IMR-90 (cell line): ENCODE measurements at regions not wholly inside any gene's neighbourhood (a gene's known extent, or its start where the extent isn't known, plus 50 kb on each side); places are given as distances from the start of the nearest gene placed in this dataset.

Experiments used
- ATAC-seq: fragments of 200-7000 bp; cut with Tn5 transposase; 2 replicates; pipeline ENCODE4 v1.9.1; 2020; ENCODE audit warnings: low read depth, mild to moderate bottlenecking, moderate library complexity
- BruUV-seq: library from RNA; stranded (reverse); fragments of 400-500 nt; replicated peaks from 2 replicates; lab custom pipeline; 2021; lab: Mats Ljungman, UMichigan
- CTCF ChIA-PET: fragments of 300-600 bp; formaldehyde crosslinking; extraction: SDS; loops from one replicate; lab custom pipeline; 2021; ENCODE audit warnings: antibody characterized with exemption; lab: Yijun Ruan, JAX
- POLR2A ChIA-PET: fragments of 300-600 bp; sonication (Branson Sonifier 250); formaldehyde crosslinking; loops from one replicate; lab custom pipeline; 2022; ENCODE audit warnings: antibody characterized with exemption; ENCODE audit not compliant: unreplicated experiment; lab: Charles Lee
- DNase-seq: peaks from one replicate; pipeline ENCODE4 v3.0.0; 2013
- H2AFZ ChIP-seq: replicated peaks from 2 replicates; pipeline ENCODE3; 2013; ENCODE audit warnings: low read length, mild to moderate bottlenecking; ENCODE audit not compliant: poor library complexity
- H2AK5ac ChIP-seq: 2 replicates; pipeline ENCODE4 v1.6.1; 2013; ENCODE audit warnings: low read depth, low read length, inconsistent platforms
- H2AK9ac ChIP-seq: replicated peaks from 2 replicates; pipeline ENCODE3; 2013; ENCODE audit warnings: mild to moderate bottlenecking, low read depth, low read length, moderate library complexity; ENCODE audit not compliant: poor library complexity
- H2BK120ac ChIP-seq: 2 replicates; pipeline ENCODE4 v1.6.1; 2013; ENCODE audit warnings: low read depth, low read length, inconsistent platforms
- H2BK15ac ChIP-seq: 3 replicates; pipeline ENCODE4 v1.6.1; 2013; ENCODE audit warnings: low read depth, low read length, inconsistent platforms
- H2BK20ac ChIP-seq: 2 replicates; pipeline ENCODE4 v1.6.1; 2013; ENCODE audit warnings: low read depth, mild to moderate bottlenecking, inconsistent platforms, low read length, moderate library complexity
- H2BK5ac ChIP-seq: 2 replicates; pipeline ENCODE4 v1.6.1; 2013; ENCODE audit warnings: mild to moderate bottlenecking, low read depth, low read length, inconsistent platforms; ENCODE audit not compliant: poor library complexity, severe bottlenecking
- H3K14ac ChIP-seq: replicated peaks from 2 replicates; pipeline ENCODE4 v1.6.1; 2013; ENCODE audit warnings: low read depth, low read length, inconsistent platforms
- H3K18ac ChIP-seq: 2 replicates; pipeline ENCODE4 v1.6.1; 2013; ENCODE audit warnings: low read depth, low read length, control low read depth
- H3K23ac ChIP-seq: 2 replicates; pipeline ENCODE4 v1.6.1; 2013; ENCODE audit warnings: low read depth, low read length, inconsistent platforms
- H3K27ac ChIP-seq: 2 replicates; pipeline ENCODE4 v1.5.1; 2013; ENCODE audit warnings: mild to moderate bottlenecking, control low read depth, low read length; ENCODE audit not compliant: insufficient read depth
- H3K27me3 ChIP-seq: 2 replicates; pipeline ENCODE4 v1.6.1; 2013; ENCODE audit warnings: low read length; ENCODE audit not compliant: control insufficient read depth, insufficient read depth
- H3K36me3 ChIP-seq: 2 replicates; pipeline ENCODE4 v1.6.1; 2013; ENCODE audit warnings: low read length, mixed read lengths; ENCODE audit not compliant: control insufficient read depth, insufficient read depth
- H3K4ac ChIP-seq: 2 replicates; pipeline ENCODE4 v1.6.1; 2013; ENCODE audit warnings: low read depth, low read length, inconsistent platforms
- H3K4me1 ChIP-seq: 2 replicates; pipeline ENCODE4 v1.6.1; 2013; ENCODE audit warnings: low read length, mixed read lengths; ENCODE audit not compliant: control insufficient read depth, insufficient read depth
- H3K4me2 ChIP-seq: 2 replicates; pipeline ENCODE4 v1.6.1; 2013; ENCODE audit warnings: low read depth, mild to moderate bottlenecking, control low read depth, low read length, moderate library complexity
- H3K4me3 ChIP-seq: 2 replicates; pipeline ENCODE4 v1.5.1; 2013; ENCODE audit warnings: low read depth, mild to moderate bottlenecking, control low read depth, low read length, moderate library complexity; ENCODE audit not compliant: insufficient read depth
- H3K56ac ChIP-seq: 2 replicates; pipeline ENCODE4 v1.6.1; 2013; ENCODE audit warnings: low read length, inconsistent platforms; ENCODE audit not compliant: insufficient read depth; ENCODE audit errors: extremely low read depth
- H3K79me1 ChIP-seq, 2 experiments: 2 replicates each; pipeline ENCODE4 v1.6.1; 2013; ENCODE audit warnings: low read length in 2 of 2, inconsistent platforms in 1 of 2, low read depth in 1 of 2
- H3K9ac ChIP-seq: 2 replicates; pipeline ENCODE4 v1.6.1; 2013; ENCODE audit warnings: low read depth, low read length, control low read depth
- H3K9me1 ChIP-seq: 2 replicates; pipeline ENCODE4 v1.6.1; 2013; ENCODE audit warnings: low read length, inconsistent platforms; ENCODE audit not compliant: insufficient read depth
- H3K9me3 ChIP-seq: 2 replicates; pipeline ENCODE4 v1.6.1; 2013; ENCODE audit warnings: low read length; ENCODE audit not compliant: control insufficient read depth, insufficient read depth
- H4K20me1 ChIP-seq: 2 replicates; pipeline ENCODE4 v1.6.1; 2013; ENCODE audit warnings: low read length, inconsistent platforms; ENCODE audit not compliant: insufficient read depth
- H4K5ac ChIP-seq: 2 replicates; pipeline ENCODE4 v1.6.1; 2013; ENCODE audit warnings: mild to moderate bottlenecking, low read depth, low read length, control low read depth
- H4K8ac ChIP-seq, 2 experiments: 2 replicates each; pipeline ENCODE4 v1.6.1; 2013; ENCODE audit warnings: low read depth in 2 of 2, low read length in 2 of 2, control low read depth in 1 of 2, inconsistent platforms in 1 of 2
- H4K91ac ChIP-seq: 2 replicates; pipeline ENCODE4 v1.6.1; 2013; ENCODE audit warnings: low read depth, low read length, inconsistent platforms; ENCODE audit not compliant: insufficient read depth
- BHLHE40 ChIP-seq: fragments of 150-350 bp; IDR thresholded peaks from 2 replicates; pipeline ENCODE4 v1.6.1; 2016; ENCODE audit warnings: mild to moderate bottlenecking, low read depth, low read length
- CEBPB ChIP-seq: IDR thresholded peaks from 2 replicates; pipeline ENCODE4 v1.6.1; 2012; ENCODE audit warnings: low read depth, low read length, improper control_type of control experiment
- CHD1 ChIP-seq: IDR thresholded peaks from 2 replicates; pipeline ENCODE4 v1.6.1; 2012; ENCODE audit warnings: low read depth, low read length, improper control_type of control experiment
- FOS ChIP-seq: fragments of 150-350 bp; IDR thresholded peaks from 2 replicates; pipeline ENCODE4 v1.6.1; 2016; ENCODE audit warnings: low read depth, low read length
- MAFK ChIP-seq: IDR thresholded peaks from 2 replicates; pipeline ENCODE4 v1.6.1; 2012; ENCODE audit warnings: low read depth, low read length, improper control_type of control experiment
- MAZ ChIP-seq: IDR thresholded peaks from 2 replicates; pipeline ENCODE4 v1.6.1; 2012; ENCODE audit warnings: low read depth, mild to moderate bottlenecking, low read length, improper control_type of control experiment, moderate library complexity, borderline replicate concordance
- MXI1 ChIP-seq: IDR thresholded peaks from 2 replicates; pipeline ENCODE4 v1.6.1; 2012; ENCODE audit warnings: low read depth, mild to moderate bottlenecking, low read length, moderate library complexity, borderline replicate concordance
- NFE2L2 ChIP-seq: fragments of 150-350 bp; IDR thresholded peaks from 2 replicates; pipeline ENCODE4 v1.6.1; 2016; ENCODE audit warnings: low read depth, mild to moderate bottlenecking, low read length
- POLR2A ChIP-seq: IDR thresholded peaks from 2 replicates; pipeline ENCODE4 v1.6.1; 2012; ENCODE audit warnings: mild to moderate bottlenecking, low read depth, low read length
- RAD21 ChIP-seq: IDR thresholded peaks from 2 replicates; pipeline ENCODE4 v1.6.1; 2012; ENCODE audit warnings: low read length, improper control_type of control experiment
- RCOR1 ChIP-seq: IDR thresholded peaks from 2 replicates; pipeline ENCODE4 v1.6.1; 2012; ENCODE audit warnings: mild to moderate bottlenecking, low read length, improper control_type of control experiment; ENCODE audit not compliant: insufficient replicate concordance
- RFX5 ChIP-seq: IDR thresholded peaks from 2 replicates; pipeline ENCODE4 v1.8.0; 2012; ENCODE audit warnings: low read depth, mild to moderate bottlenecking, low read length, moderate library complexity
- SMC3 ChIP-seq: fragments of 150-350 bp; IDR thresholded peaks from 2 replicates; pipeline ENCODE4 v1.6.1; 2016; ENCODE audit warnings: low read depth, mild to moderate bottlenecking, antibody characterized with exemption, low read length, moderate library complexity
- WGBS, 2 experiments: methylation state at CpG; one replicate each; pipeline versions ENCODE4 v1.1.5 to v1.1.7; 2013; ENCODE audit warnings: missing lambda C conversion rate in 2 of 2; ENCODE audit not compliant: insufficient read length in 1 of 2; ENCODE audit errors: extremely low coverage in 2 of 2; 5-methylcytosine and 5-hydroxymethylcytosine counted together
- dilution Hi-C: fragments of 300-500 bp; cut with HindIII; formaldehyde crosslinking; loops from one replicate; pipeline ENCODE4 v1.14.3; 2018; ENCODE audit warnings: low sequenced_read_pairs; ENCODE audit not compliant: unreplicated experiment
- in situ Hi-C: fragments of 300-500 bp; cut with MboI; formaldehyde crosslinking; loops from 3 replicates; pipeline ENCODE4 v1.14.3; 2019; ENCODE audit warnings: low sequenced_read_pairs, inconsistent platforms, mixed read lengths
- intact Hi-C: fragments of 100-400 bp; cut with micrococcal nuclease; formaldehyde crosslinking; loops from 2 replicates; pipeline ENCODE4 v1.10.0; 2022
- TF ChIP-seq, protein P1 (sequence below): fragments of 150-350 bp; IDR thresholded peaks from 2 replicates; pipeline ENCODE4 v1.6.1; 2016; ENCODE audit warnings: low read depth, mild to moderate bottlenecking, low read length, moderate library complexity, borderline replicate concordance
- TF ChIP-seq, protein P2 (sequence below): conservative IDR thresholded peaks from 2 replicates; pipeline ENCODE4 v1.5.1; 2012; ENCODE audit warnings: mild to moderate bottlenecking, low read depth, low read length, improper control_type of control experiment
- TF ChIP-seq, protein P3 (sequence below): fragments of 150-350 bp; IDR thresholded peaks from 2 replicates; pipeline ENCODE4 v1.6.1; 2017; ENCODE audit warnings: mild to moderate bottlenecking, antibody characterized with exemption, low read length, low read depth

DNA sequence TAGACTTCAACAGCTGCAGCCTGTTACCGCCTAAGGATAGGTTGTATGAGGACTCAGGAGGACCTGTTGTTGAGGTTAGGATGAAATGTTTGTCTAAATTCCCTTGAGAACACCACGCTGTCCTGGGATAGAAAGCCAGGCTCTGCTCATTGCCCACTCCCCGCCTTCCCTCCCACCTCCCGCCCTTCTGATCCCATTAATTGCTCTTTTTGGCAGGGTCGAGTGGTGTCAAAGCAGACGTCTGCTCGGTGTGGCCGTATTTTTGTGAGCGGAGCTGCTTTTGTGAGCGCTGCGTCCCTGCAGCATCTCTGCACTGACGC lies 62.3 kb downstream of the SPATA31C2 start:
- H3K4me1 ChIP-seq, result no peaks in the 10 kb centered on the region; the same call in 1 of the 2 replicates
- DNase-seq (no peak), ATAC-seq (peak; percentile 7)
- peaks cover 5% of the 10 kb centered on the region for H3K27me3 ChIP-seq
- CTCF ChIA-PET, result interaction anchor here (0.6 to 1.4 kb wide), 4 partner anchors 16 to 361 kb away, joined by 3 to 4 read pairs (median 3); no protein-coding TSS in a partner anchor
- H2BK20ac ChIP-seq, result no peak overlapping the region
- H4K8ac ChIP-seq, result no peak overlapping the region; a peak in 1 of 4 replicates
- H4K91ac ChIP-seq, result no peak overlapping the region
- H3K9ac ChIP-seq, result peak overlapping the region; percentile 44
- peak overlapping the region; percentile 45 for H3K4me3 ChIP-seq
- peaks cover 3% of the 10 kb centered on the region; the same call in 1 of the 2 replicates for H3K9me3 ChIP-seq
- H3K79me1 ChIP-seq, result no peaks in the 10 kb centered on the region
- BruUV-seq, result no TSS peak
- H2BK15ac ChIP-seq, result no peak overlapping the region
- in situ Hi-C loops (no loop called here), dilution Hi-C loops (no loop called here), intact Hi-C loops (loop anchor here (1.0 kb wide), 1 partner anchor 312 kb away; the partner anchor contains the start of gene SPIN1)
- H3K4me2 ChIP-seq, result peak overlapping the region; percentile 63
- H3K36me3 ChIP-seq, result no peaks in the 10 kb centered on the region
- H2BK120ac ChIP-seq, result no peak overlapping the region
- H3K27ac ChIP-seq, result no peak overlapping the region
- H3K56ac ChIP-seq, result no peak overlapping the region
- no peak overlapping the region for H3K4ac ChIP-seq
- 3% methylated on average over 6 of the region's 12 CpGs; no CpG with 5 or more reads in 1 of the 2 experiments for WGBS, 2 experiments
- H2AK5ac ChIP-seq, result no peak overlapping the region
- TF ChIP-seq RCOR1, result no peak
- no peak for TF ChIP-seq RFX5
- no peak for TF ChIP-seq MXI1
- no peak for TF ChIP-seq MAFK
- no peak for TF ChIP-seq NFE2L2
- no peak for TF ChIP-seq CHD1
- TF ChIP-seq CEBPB, result no peak
- TF ChIP-seq POLR2A, result no peak
- no peak for TF ChIP-seq FOS
- TF ChIP-seq, protein P1, sequence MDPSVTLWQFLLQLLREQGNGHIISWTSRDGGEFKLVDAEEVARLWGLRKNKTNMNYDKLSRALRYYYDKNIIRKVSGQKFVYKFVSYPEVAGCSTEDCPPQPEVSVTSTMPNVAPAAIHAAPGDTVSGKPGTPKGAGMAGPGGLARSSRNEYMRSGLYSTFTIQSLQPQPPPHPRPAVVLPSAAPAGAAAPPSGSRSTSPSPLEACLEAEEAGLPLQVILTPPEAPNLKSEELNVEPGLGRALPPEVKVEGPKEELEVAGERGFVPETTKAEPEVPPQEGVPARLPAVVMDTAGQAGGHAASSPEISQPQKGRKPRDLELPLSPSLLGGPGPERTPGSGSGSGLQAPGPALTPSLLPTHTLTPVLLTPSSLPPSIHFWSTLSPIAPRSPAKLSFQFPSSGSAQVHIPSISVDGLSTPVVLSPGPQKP, result no peak
- no peak for TF ChIP-seq MAZ
- no peak for TF ChIP-seq RAD21
- TF ChIP-seq, protein P2, sequence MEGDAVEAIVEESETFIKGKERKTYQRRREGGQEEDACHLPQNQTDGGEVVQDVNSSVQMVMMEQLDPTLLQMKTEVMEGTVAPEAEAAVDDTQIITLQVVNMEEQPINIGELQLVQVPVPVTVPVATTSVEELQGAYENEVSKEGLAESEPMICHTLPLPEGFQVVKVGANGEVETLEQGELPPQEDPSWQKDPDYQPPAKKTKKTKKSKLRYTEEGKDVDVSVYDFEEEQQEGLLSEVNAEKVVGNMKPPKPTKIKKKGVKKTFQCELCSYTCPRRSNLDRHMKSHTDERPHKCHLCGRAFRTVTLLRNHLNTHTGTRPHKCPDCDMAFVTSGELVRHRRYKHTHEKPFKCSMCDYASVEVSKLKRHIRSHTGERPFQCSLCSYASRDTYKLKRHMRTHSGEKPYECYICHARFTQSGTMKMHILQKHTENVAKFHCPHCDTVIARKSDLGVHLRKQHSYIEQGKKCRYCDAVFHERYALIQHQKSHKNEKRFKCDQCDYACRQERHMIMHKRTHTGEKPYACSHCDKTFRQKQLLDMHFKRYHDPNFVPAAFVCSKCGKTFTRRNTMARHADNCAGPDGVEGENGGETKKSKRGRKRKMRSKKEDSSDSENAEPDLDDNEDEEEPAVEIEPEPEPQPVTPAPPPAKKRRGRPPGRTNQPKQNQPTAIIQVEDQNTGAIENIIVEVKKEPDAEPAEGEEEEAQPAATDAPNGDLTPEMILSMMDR, result no peak; the same call in 1 of the 2 replicates
- TF ChIP-seq, protein P3, sequence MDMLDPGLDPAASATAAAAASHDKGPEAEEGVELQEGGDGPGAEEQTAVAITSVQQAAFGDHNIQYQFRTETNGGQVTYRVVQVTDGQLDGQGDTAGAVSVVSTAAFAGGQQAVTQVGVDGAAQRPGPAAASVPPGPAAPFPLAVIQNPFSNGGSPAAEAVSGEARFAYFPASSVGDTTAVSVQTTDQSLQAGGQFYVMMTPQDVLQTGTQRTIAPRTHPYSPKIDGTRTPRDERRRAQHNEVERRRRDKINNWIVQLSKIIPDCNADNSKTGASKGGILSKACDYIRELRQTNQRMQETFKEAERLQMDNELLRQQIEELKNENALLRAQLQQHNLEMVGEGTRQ, result no peak
- TF ChIP-seq BHLHE40, result no peak
- no peak for TF ChIP-seq SMC3
- no peaks in the 10 kb centered on the region for H4K20me1 ChIP-seq
- POLR2A ChIA-PET, result interaction anchor here (0.6 kb wide), 1 partner anchor 14 kb away, joined by 4 read pairs; no protein-coding TSS in a partner anchor
- H3K9me1 ChIP-seq, result no peaks in the 10 kb centered on the region
- H2AK9ac ChIP-seq, result no peak overlapping the region
- no peak overlapping the region for H3K23ac ChIP-seq
- H4K5ac ChIP-seq, result no peak overlapping the region
- no peak overlapping the region for H3K14ac ChIP-seq
- H2AFZ ChIP-seq, result peak overlapping the region; percentile 93
- H3K18ac ChIP-seq, result no peak overlapping the region
- H2BK5ac ChIP-seq, result no peak overlapping the region
